Right hindlimb (tissue), 1 donor: ENCODE measurements at regions not wholly inside any gene's neighbourhood (a gene's known extent, or its start where the extent isn't known, plus 50 kb on each side); places are given as distances from the start of the nearest gene placed in this dataset.
A peak's percentile ranks its signal among the peaks of the same experiment; 100 is the strongest.

Experiments used
- DNase-seq: peaks from one replicate; pipeline ENCODE4 v3.0.0-alpha.2; 2018

- no peak for DNase-seq
Measured at GRCh38 chr11:70660059-70660888, 261.9 kb downstream of the CTTN start.

GRCh38 chr11:70660889-70661197 lies 262.5 kb downstream of the CTTN start:
- DNase-seq = no peak

- peak; percentile 46 for DNase-seq
Measured at GRCh38 chr11:70661761-70662501, 263.6 kb downstream of the CTTN start.

GRCh38 chr11:70662691-70663098 lies 264.4 kb downstream of the CTTN start:
- no peak for DNase-seq

DNA sequence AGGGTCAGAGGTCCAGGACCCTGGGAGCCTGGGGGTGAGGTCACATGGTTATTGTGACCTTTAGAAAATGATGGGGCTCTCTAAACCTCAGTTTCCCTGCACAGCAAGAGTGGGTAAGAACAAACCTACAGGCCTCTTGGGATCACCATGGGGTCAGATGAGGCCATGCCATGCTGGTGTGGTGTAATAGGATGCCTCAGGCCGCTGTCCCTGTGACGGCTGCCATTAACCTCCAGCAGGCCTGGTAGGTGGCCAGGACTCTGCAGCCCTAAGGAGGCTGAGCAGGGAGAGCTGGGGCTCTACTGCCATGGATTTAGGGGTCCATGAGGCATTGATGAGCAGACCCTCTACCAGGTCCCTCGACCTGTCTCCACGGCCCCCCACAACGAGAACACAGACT lies 265.5 kb downstream of the CTTN start:
- DNase-seq = no peak

DNA sequence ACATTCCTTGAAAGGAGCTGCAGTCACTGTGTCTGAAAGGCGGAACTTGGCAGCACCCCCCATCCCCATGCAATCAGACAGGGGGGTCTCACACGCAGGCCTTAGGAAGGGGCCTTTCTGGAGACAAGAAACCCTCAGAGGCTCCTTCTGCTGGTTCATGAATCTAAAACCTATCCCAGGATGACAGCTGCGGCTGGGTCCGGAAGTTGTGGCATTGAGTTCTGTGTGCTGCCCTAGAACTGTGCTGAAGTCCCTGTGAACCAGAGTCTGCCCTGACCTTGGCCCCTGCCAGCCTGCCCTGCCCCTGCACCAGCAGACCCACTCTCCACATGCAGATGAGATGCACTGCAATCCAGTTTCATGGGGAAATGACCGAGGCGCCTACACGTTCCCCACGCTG lies 268.0 kb downstream of the CTTN start:
- no peak for DNase-seq

DNA sequence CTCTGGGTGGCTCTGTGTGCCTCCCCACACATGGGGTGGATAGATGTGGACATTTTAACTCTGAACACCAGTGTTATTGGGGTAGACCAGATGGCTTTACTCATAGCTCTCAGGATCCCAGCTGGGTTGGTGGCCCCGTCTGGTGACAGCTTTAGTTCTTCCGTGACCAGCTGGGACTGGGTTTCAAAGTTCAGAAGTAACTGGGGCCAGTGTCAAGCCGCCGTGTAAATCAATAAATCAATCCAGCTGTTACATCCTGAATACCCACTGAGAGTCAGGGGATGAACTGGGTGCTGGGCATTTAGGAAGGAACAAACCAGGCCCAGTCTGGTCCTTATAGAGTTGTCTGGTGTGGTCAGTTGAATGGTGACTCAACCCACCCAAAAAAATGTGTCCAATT lies 269.4 kb downstream of the CTTN start:
- no peak for DNase-seq

DNA sequence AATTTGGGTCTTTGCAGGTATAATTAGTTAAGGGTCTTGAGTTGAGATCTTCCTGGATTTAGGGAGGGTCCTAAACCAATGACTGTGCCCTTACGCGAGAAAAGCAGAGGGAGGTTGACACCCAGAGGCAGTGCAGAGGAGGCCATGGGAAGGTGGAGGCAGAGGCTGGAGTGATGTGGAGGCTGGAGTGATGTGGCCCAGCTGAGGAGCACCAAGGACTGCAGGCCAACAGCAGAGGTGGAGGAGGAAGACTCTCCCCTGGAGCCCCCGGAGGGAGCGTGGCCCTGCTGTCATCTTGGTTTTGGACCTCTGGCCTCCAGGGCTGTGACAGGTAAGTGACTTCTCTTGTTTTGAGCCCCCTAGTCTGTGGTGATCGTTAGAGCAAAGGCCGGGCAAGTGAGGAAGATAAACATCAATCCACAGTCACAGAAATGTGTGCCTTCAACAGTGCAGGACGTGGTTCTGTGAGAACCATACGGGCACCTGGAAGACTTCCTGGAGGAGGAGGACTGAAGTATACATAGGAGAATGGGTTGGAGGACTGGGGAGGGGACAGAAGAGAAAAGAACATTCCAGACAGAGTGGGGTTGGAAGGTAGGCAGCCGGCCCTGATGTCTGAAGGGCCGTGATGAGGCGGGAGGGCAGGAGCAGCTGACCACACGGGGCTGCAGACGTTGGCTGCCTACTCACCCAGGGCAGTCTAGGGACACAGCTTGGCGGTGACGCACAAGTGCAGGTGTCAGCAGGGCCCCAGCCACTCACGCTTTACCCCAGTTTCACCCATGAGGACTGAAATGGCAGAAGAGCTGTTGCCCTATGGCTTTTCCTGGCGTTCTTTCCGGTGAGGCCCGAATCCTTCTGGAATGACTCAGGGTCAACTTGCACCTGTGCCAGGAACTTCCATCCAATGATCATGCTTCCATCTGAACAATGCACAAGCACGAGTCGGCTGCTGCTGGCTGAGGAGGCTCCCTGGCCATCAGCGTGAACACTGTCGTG lies 270.2 kb downstream of the CTTN start:
- DNase-seq = no peak

DNA sequence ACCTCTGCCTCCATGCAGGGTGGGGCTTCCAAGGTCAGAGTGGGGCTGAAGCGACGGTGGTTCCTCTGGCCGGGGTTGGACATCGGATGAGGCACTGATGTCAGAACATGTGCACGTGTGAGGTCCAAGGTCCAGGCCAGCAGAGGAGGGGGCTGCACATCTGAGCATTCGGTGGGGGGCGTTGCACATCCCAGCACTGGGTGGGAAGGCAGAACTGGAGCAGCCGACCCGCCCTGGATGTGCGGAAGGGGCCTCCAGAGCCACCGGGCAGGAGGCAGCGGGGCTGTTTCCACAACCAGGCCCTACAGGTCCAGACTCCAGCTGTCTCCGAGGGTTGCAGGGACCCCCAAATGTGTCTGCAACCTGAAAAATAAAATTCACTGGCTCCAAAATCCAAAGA lies 271.0 kb downstream of the CTTN start:
- DNase-seq = no peak

GRCh38 chr11:70669871-70670675 lies 271.7 kb downstream of the CTTN start:
- DNase-seq = no peak

- DNase-seq = no peak
Measured at GRCh38 chr11:70670676-70671034, 272.3 kb downstream of the CTTN start.

DNA sequence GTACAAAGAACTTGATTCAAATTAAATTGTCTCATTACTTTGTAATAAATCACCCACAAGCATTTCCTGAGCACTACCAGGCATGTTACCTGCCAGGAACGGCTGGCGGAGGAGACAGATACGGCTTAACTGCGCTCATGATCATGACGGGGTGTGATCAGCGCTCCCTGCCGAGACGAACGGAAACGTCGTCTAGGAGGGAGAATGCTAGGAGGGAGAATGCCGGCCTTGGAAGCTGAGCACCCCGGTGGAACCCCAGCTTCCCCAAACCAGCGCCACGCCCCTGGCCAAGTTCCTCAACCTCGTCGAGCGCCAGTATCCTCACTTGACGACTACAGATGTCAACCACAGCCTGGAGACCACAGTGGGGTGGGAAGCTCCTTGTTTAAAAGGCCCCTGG lies 272.8 kb downstream of the CTTN start:
- no peak for DNase-seq

- no peak for DNase-seq
Measured at GRCh38 chr11:70671611-70672010, 273.3 kb downstream of the CTTN start.

DNA sequence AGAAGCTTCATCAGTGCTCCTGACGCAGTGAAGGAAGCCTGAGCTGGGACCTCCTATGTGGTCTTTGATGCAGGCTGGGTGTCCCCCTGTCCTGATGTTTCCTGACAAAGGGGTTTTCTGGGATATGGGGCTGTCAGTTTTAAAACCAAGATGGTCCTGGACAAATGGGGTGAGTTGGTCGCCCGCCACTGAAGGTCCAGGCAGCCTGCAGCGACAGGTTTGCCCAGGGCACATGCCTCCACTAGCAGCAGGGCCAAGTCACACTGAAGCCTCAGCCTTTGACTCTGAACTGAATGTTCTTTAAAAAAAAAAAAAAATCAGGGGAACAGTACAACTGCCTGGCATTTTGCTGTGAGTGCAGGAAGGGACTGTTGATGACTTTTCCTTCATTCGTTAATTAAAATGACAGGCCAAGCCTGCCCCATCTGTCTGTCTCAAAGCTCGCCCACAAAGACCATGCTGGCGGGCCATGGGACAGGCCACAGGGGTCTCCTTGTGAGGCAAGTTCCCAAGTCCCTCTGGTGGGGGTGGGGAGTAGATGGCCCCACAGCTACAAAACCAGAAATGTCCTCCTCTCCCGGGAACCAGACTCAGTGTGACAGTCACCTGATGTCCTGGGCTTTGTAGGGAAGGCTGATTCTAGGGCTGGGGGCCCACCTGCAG lies 274.8 kb downstream of the CTTN start:
- no peak for DNase-seq

GRCh38 chr11:70674605-70675004 lies 276.3 kb downstream of the CTTN start:
- no peak for DNase-seq

- no peak for DNase-seq
Measured at GRCh38 chr11:70675697-70676374, 277.5 kb downstream of the CTTN start.

DNA sequence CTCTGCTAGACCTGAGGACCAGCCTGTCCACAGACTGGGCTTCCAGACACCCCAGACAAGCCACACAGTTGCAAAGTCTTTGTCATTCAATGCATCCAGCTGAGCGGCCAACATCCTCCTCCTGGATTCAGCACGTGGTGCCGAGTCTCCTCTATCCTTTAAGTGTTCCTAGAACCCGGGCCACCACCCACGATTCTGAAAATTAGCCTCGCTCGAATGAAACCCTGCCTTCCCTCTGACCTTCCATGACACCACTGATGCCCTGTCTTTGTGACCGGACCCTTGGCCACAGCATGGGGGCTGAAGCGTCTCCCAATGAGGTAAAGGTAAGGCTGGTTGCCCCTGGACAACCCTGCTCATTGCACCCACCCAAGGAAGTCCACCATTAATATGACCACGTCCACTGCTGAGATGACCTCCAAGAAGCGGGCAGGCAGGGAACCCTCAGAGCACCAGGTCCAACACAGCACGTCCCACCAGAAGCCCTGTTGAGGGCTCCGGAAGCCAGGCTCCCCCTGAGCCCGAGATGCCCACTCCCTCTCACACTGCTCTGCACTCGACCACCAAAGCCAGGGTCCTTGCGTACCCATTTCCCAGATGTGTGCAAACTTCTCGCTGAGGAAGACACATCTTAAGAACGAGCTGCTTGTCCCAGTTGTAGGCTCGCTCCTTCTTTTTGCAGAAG lies 279.0 kb downstream of the CTTN start:
- no peak for DNase-seq

- DNase-seq = no peak
Measured at GRCh38 chr11:70678931-70679900, 280.9 kb downstream of the CTTN start.

- DNase-seq = no peak
Measured at GRCh38 chr11:70680781-70681281, 282.5 kb downstream of the CTTN start.
